ENCODE measurements at regions not wholly inside any gene's neighbourhood (a gene's known extent, or its start where the extent isn't known, plus 50 kb on each side); places are given as distances from the start of the nearest gene placed in this dataset.
"Not testable (repeated sequence)": the region's sequence is repeated elsewhere in the genome, so short reads cannot be mapped to it uniquely, and the experiment has no call there.

- DNase-seq (ENCODE audit: low spot score) = no peak
These were observed 208.7 kb downstream of the SOX2 start for GRCh38 chr3:181920409-181920808.

- DNase-seq (ENCODE audit: low spot score) = peak; percentile 35
These were observed 209.5 kb downstream of the SOX2 start for GRCh38 chr3:181921220-181921619.

- DNase-seq (ENCODE audit: low spot score) = not testable (repeated sequence)
These were observed 214.1 kb downstream of the SOX2 start for GRCh38 chr3:181925841-181926240.

GRCh38 chr3:181929501-181929900 lies 217.8 kb downstream of the SOX2 start:
- no peak for DNase-seq (ENCODE audit: low spot score)

- no peak for DNase-seq (ENCODE audit: low spot score)
These were observed 218.4 kb downstream of the SOX2 start for GRCh38 chr3:181930105-181930504.

GRCh38 chr3:181932039-181932438 lies 220.3 kb downstream of the SOX2 start:
- DNase-seq (ENCODE audit: low spot score) = no peak

- DNase-seq (ENCODE audit: low spot score) = no peak
These were observed 221.4 kb downstream of the SOX2 start for GRCh38 chr3:181933052-181933618.

- DNase-seq (ENCODE audit: low spot score) = no peak
These were observed 224.2 kb downstream of the SOX2 start for GRCh38 chr3:181935915-181936314.

- DNase-seq (ENCODE audit: low spot score) = no peak
These were observed 225.0 kb downstream of the SOX2 start for GRCh38 chr3:181936774-181937173.

- DNase-seq (ENCODE audit: low spot score) = not testable (repeated sequence)
These were observed 226.9 kb downstream of the SOX2 start for GRCh38 chr3:181938580-181938979.

GRCh38 chr3:181940703-181941102 lies 229.0 kb downstream of the SOX2 start:
- DNase-seq (ENCODE audit: low spot score) = no peak

GRCh38 chr3:181941250-181941649 lies 229.5 kb downstream of the SOX2 start:
- DNase-seq (ENCODE audit: low spot score) = no peak

- no peak for DNase-seq (ENCODE audit: low spot score)
These were observed 231.6 kb downstream of the SOX2 start for GRCh38 chr3:181943285-181943684.

- DNase-seq (ENCODE audit: low spot score) = no peak
These were observed 235.9 kb downstream of the SOX2 start for GRCh38 chr3:181947606-181948005.

GRCh38 chr3:181948286-181948685 lies 236.6 kb downstream of the SOX2 start:
- no peak for DNase-seq (ENCODE audit: low spot score)

GRCh38 chr3:181952221-181952620 lies 240.5 kb downstream of the SOX2 start:
- no peak for DNase-seq (ENCODE audit: low spot score)

- no peak for DNase-seq (ENCODE audit: low spot score)
These were observed 241.2 kb downstream of the SOX2 start for GRCh38 chr3:181952929-181953328.

- DNase-seq (ENCODE audit: low spot score) = no peak
These were observed 243.8 kb downstream of the SOX2 start for GRCh38 chr3:181955566-181955965.

GRCh38 chr3:181956122-181956521 lies 244.4 kb downstream of the SOX2 start:
- DNase-seq (ENCODE audit: low spot score) = no peak

GRCh38 chr3:181966393-181966792 lies 254.7 kb downstream of the SOX2 start:
- no peak for DNase-seq (ENCODE audit: low spot score)

GRCh38 chr3:181969925-181970324 lies 258.2 kb downstream of the SOX2 start:
- no peak for DNase-seq (ENCODE audit: low spot score)

GRCh38 chr3:181971424-181971823 lies 259.7 kb downstream of the SOX2 start:
- DNase-seq (ENCODE audit: low spot score) = no peak

GRCh38 chr3:181974198-181974597 lies 262.5 kb downstream of the SOX2 start:
- no peak for DNase-seq (ENCODE audit: low spot score)

GRCh38 chr3:181976526-181976925 lies 264.8 kb downstream of the SOX2 start:
- DNase-seq (ENCODE audit: low spot score) = no peak

GRCh38 chr3:181985386-181985785 lies 273.7 kb downstream of the SOX2 start:
- no peak for DNase-seq (ENCODE audit: low spot score)

Data from NAMALWA (cell line).